SK-N-SH (cell line): ENCODE measurements at regions not wholly inside any gene's neighbourhood (a gene's known extent, or its start where the extent isn't known, plus 50 kb on each side); places are given as distances from the start of the nearest gene placed in this dataset.

Experiments
- CTCF ChIP-seq: fragments of 200-600 bp; sonication (generic); IDR thresholded peaks from 2 replicates; pipeline ENCODE4 v1.6.1; 2017; ENCODE audit warnings: antibody characterized with exemption, mild to moderate bottlenecking, moderate library complexity
- EP300 ChIP-seq, 2 experiments: IDR thresholded peaks; 2 replicates each; pipeline versions ENCODE4 v1.4.0 to v1.6.1; 2012; ENCODE audit warnings: borderline replicate concordance in 1 of 2, low read depth in 1 of 2, low read length in 1 of 2
- EZH2phosphoT487 ChIP-seq: fragments of 200-600 bp; sonication (generic); IDR thresholded peaks from 2 replicates; pipeline ENCODE4 v1.6.1; 2017; ENCODE audit warnings: low read depth, mixed run types, mild to moderate bottlenecking, antibody characterized with exemption, moderate library complexity, borderline replicate concordance
- FOSL2 ChIP-seq: IDR thresholded peaks from 2 replicates; pipeline ENCODE4 v1.4.0; 2012; ENCODE audit warnings: low read depth, mild to moderate bottlenecking, moderate library complexity, borderline replicate concordance
- FOXM1 ChIP-seq: IDR thresholded peaks from 2 replicates; pipeline ENCODE4 v1.4.0; 2012; ENCODE audit warnings: low read depth, mild to moderate bottlenecking
- GABPA ChIP-seq: IDR thresholded peaks from 2 replicates; pipeline ENCODE4 v1.4.0; 2012; ENCODE audit warnings: low read depth, mild to moderate bottlenecking
- GATA2 ChIP-seq: sonication (generic); formaldehyde crosslinking; IDR thresholded peaks from 2 replicates; pipeline ENCODE4 v1.5.0; 2020; ENCODE audit warnings: mild to moderate bottlenecking, missing genetic modification reagents
- MXI1 ChIP-seq: IDR thresholded peaks from 2 replicates; pipeline ENCODE4 v1.6.1; 2012; ENCODE audit warnings: mild to moderate bottlenecking, low read depth, low read length, improper control_type of control experiment
- NFIC ChIP-seq: IDR thresholded peaks from 2 replicates; pipeline ENCODE4 v1.4.0; 2012; ENCODE audit warnings: borderline replicate concordance
- PBX3 ChIP-seq: IDR thresholded peaks from 2 replicates; pipeline ENCODE4; 2012
- POLR2AphosphoS5 ChIP-seq: IDR thresholded peaks from 2 replicates; pipeline ENCODE4 v1.6.1; 2012; ENCODE audit warnings: low read depth, low read length
- RFX5 ChIP-seq: IDR thresholded peaks from 2 replicates; pipeline ENCODE4 v1.6.1; 2012; ENCODE audit warnings: mild to moderate bottlenecking, improper control_type of control experiment, low read length
- USF2 ChIP-seq: fragments of 150-350 bp; IDR thresholded peaks from 2 replicates; pipeline ENCODE4 v1.6.1; 2017; ENCODE audit warnings: antibody characterized with exemption, low read length, low read depth, borderline replicate concordance

GRCh38 chr17:13419676-13420075 lies 182.1 kb downstream of the HS3ST3A1 start:
- TF ChIP-seq EZH2phosphoT487 (no peak), CTCF (no peak), MXI1 (no peak), GATA2 (CRISPR knock-in tag) (no peak), POLR2AphosphoS5 (no peak), NFIC (no peak), RFX5 (no peak), USF2 (no peak), EP300 (IDR thresholded peaks at IDR 0.05; ENCODE audit: borderline replicate concordance in 1 of 2, low read depth in 1 of 2, low read length in 1 of 2) (no peak), FOSL2 (no peak), FOXM1 (no peak), GABPA (no peak), PBX3 (no peak)
